Panc1 (cell line): ENCODE measurements at regions not wholly inside any gene's neighbourhood (a gene's known extent, or its start where the extent isn't known, plus 50 kb on each side); places are given as distances from the start of the nearest gene placed in this dataset.

Source experiments
- ATAC-seq: fragments of 200-7000 bp; cut with Tn5 transposase; 2 replicates; pipeline ENCODE4 v1.9.1; 2020; ENCODE audit warnings: mild to moderate bottlenecking, moderate library complexity
- BruUV-seq: library from RNA; stranded (reverse); fragments of 400-500 nt; replicated peaks from 2 replicates; lab custom pipeline; 2021; lab: Mats Ljungman, UMichigan
- CTCF ChIA-PET: fragments of 300-600 bp; sonication (Branson Sonifier 250); formaldehyde crosslinking; loops from one replicate; lab custom pipeline; 2022; ENCODE audit warnings: antibody characterized with exemption; lab: Charles Lee
- POLR2A ChIA-PET: fragments of 300-600 bp; sonication (Branson Sonifier 250); formaldehyde crosslinking; loops from one replicate; lab custom pipeline; 2022; ENCODE audit warnings: antibody characterized with exemption; lab: Charles Lee
- DNase-seq: peaks from one replicate; pipeline ENCODE4 v3.0.0-alpha.2; 2010; ENCODE audit warnings: low read depth, low spot score
- H3K27ac ChIP-seq: 2 replicates; pipeline ENCODE4 v1.5.1; 2011; ENCODE audit warnings: mild to moderate bottlenecking, low read length, inconsistent platforms
- H3K27me3 ChIP-seq: fragments of 200-500 bp; sonication (Bioruptor generic); 2 replicates; pipeline ENCODE4 v1.6.0; 2014; ENCODE audit warnings: low read length, inconsistent platforms; ENCODE audit not compliant: control insufficient read depth, insufficient read depth
- H3K36me3 ChIP-seq: fragments of 200-500 bp; sonication (Bioruptor generic); 2 replicates; pipeline ENCODE4 v1.5.1; 2014; ENCODE audit warnings: inconsistent platforms, mild to moderate bottlenecking, low read length, moderate library complexity; ENCODE audit not compliant: control insufficient read depth, insufficient read depth
- H3K4me1 ChIP-seq: 2 replicates; pipeline ENCODE4 v1.5.1; 2011; ENCODE audit warnings: inconsistent platforms, mild to moderate bottlenecking, low read length, moderate library complexity; ENCODE audit not compliant: control insufficient read depth, insufficient read depth
- H3K4me3 ChIP-seq, 2 experiments: 2 replicates each; pipeline ENCODE4 v1.5.1; 2011 to 2012; ENCODE audit warnings: low read depth in 2 of 2, low read length in 2 of 2, mild to moderate bottlenecking in 2 of 2, inconsistent platforms in 1 of 2, moderate library complexity in 1 of 2
- H3K9me3 ChIP-seq: fragments of 200-500 bp; sonication (Bioruptor generic); 2 replicates; pipeline ENCODE4 v1.5.1; 2014; ENCODE audit warnings: low read depth, mild to moderate bottlenecking, inconsistent platforms, low read length, moderate library complexity; ENCODE audit not compliant: control insufficient read depth, insufficient read depth
- POLR2AphosphoS5 ChIP-seq: IDR thresholded peaks from 2 replicates; pipeline ENCODE4 v1.6.1; 2012; ENCODE audit warnings: mild to moderate bottlenecking, low read depth, low read length, moderate library complexity
- SIN3A ChIP-seq: IDR thresholded peaks from 2 replicates; pipeline ENCODE4 v1.6.1; 2012; ENCODE audit warnings: low read depth, mild to moderate bottlenecking, low read length, moderate library complexity, borderline replicate concordance; ENCODE audit not compliant: insufficient read depth
- TCF7L2 ChIP-seq: IDR thresholded peaks from 2 replicates; pipeline ENCODE4 v1.6.1; 2011; ENCODE audit warnings: mild to moderate bottlenecking, low read depth, low read length, inconsistent platforms
- in situ Hi-C: cut with HindIII; loops from 2 replicates; pipeline ENCODE4 v1.10.0; 2016; ENCODE audit warnings: low sequenced_read_pairs, low pct_unique_long_range_greater_than_20kb
- intact Hi-C: fragments of 100-400 bp; cut with micrococcal nuclease; formaldehyde crosslinking; loops from one replicate; pipeline ENCODE4 v1.10.0; 2022; ENCODE audit not compliant: unreplicated experiment
- TF ChIP-seq, protein P1 (sequence below): fragments of 450-650 bp; IDR thresholded peaks from 2 replicates; pipeline ENCODE4 v1.5.1; 2017; ENCODE audit warnings: mild to moderate bottlenecking
- TF ChIP-seq, protein P2 (sequence below), 2 experiments: IDR thresholded peaks; 2 replicates each; pipeline ENCODE4 v1.6.1; 2011 to 2012; ENCODE audit warnings: low read depth in 2 of 2, control low read depth in 1 of 2, low read length in 1 of 2, mild to moderate bottlenecking in 1 of 2, moderate library complexity in 1 of 2; ENCODE audit not compliant: insufficient read depth in 1 of 2

DNA sequence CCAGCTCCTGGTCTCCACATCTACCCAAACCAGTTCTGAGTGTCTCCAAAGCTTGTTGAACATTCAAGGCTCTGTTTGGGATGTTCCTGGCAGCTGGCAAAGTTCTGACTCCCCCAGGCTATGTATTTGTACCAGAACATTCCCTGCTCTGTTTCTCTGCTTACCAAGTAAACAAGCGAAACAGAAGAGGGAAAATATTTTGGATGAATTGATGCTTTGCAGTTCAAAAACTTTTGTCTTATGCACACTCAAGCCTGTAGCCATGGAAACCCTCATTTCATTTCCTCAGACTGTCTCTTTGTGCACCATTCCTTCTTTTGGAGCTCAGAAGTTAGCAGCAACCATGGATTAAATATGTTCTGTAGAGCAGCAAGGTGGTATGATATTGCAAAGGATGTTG, 145.8 kb downstream of the ACTL7B start:
- Histone ChIP-seq H3K4me3 (no peak overlapping the region), H3K9me3 (no peaks in the 10 kb centered on the region), H3K27ac (no peak overlapping the region), H3K27me3 (no peaks in the 10 kb centered on the region), H3K36me3 (no peaks in the 10 kb centered on the region), H3K4me1 (no peaks in the 10 kb centered on the region)
- intact Hi-C loops (no loop called here), in situ Hi-C loops (no loop called here)
- CTCF ChIA-PET: no interaction called here
- ATAC-seq: no peak
- DNase-seq: no peak
- TF ChIP-seq TCF7L2 (no peak), SIN3A (no peak), POLR2AphosphoS5 (no peak)
- TF ChIP-seq, protein P1, sequence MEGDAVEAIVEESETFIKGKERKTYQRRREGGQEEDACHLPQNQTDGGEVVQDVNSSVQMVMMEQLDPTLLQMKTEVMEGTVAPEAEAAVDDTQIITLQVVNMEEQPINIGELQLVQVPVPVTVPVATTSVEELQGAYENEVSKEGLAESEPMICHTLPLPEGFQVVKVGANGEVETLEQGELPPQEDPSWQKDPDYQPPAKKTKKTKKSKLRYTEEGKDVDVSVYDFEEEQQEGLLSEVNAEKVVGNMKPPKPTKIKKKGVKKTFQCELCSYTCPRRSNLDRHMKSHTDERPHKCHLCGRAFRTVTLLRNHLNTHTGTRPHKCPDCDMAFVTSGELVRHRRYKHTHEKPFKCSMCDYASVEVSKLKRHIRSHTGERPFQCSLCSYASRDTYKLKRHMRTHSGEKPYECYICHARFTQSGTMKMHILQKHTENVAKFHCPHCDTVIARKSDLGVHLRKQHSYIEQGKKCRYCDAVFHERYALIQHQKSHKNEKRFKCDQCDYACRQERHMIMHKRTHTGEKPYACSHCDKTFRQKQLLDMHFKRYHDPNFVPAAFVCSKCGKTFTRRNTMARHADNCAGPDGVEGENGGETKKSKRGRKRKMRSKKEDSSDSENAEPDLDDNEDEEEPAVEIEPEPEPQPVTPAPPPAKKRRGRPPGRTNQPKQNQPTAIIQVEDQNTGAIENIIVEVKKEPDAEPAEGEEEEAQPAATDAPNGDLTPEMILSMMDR: no peak
- TF ChIP-seq, protein P2, sequence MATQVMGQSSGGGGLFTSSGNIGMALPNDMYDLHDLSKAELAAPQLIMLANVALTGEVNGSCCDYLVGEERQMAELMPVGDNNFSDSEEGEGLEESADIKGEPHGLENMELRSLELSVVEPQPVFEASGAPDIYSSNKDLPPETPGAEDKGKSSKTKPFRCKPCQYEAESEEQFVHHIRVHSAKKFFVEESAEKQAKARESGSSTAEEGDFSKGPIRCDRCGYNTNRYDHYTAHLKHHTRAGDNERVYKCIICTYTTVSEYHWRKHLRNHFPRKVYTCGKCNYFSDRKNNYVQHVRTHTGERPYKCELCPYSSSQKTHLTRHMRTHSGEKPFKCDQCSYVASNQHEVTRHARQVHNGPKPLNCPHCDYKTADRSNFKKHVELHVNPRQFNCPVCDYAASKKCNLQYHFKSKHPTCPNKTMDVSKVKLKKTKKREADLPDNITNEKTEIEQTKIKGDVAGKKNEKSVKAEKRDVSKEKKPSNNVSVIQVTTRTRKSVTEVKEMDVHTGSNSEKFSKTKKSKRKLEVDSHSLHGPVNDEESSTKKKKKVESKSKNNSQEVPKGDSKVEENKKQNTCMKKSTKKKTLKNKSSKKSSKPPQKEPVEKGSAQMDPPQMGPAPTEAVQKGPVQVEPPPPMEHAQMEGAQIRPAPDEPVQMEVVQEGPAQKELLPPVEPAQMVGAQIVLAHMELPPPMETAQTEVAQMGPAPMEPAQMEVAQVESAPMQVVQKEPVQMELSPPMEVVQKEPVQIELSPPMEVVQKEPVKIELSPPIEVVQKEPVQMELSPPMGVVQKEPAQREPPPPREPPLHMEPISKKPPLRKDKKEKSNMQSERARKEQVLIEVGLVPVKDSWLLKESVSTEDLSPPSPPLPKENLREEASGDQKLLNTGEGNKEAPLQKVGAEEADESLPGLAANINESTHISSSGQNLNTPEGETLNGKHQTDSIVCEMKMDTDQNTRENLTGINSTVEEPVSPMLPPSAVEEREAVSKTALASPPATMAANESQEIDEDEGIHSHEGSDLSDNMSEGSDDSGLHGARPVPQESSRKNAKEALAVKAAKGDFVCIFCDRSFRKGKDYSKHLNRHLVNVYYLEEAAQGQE (IDR thresholded peaks at IDR 0.05; ENCODE audit: insufficient read depth in 1 of 2, low read depth in 2 of 2, low read length in 1 of 2): no peak
- BruUV-seq: no TSS peak
- POLR2A ChIA-PET: no interaction called here

DNA sequence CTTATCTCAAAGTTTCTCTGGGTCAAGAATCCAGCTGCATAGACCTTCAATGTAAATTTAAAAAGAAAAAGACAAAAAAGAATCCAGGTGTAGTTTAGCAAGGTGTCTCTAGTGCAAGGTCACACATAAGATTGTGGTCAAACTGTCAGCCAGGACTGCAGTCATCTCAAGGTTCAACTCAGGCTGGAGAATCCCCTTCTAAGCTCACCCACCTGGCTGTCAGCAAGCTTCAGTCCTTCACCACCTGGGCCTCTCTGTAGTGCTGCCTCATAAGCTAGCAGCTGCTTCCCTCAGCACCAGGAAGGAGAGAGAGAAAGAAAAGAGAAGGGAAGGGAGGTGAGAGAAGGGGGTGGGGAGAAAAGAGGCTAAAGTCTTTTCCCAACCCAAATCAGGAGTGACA, 146.7 kb downstream of the ACTL7B start:
- POLR2A ChIA-PET: no interaction called here

More for the DNA sequence above, 146.7 kb downstream of the ACTL7B start:
- Histone ChIP-seq H3K4me3 (no peak overlapping the region), H3K27ac (no peak overlapping the region), H3K36me3 (no peaks in the 10 kb centered on the region), H3K4me1 (no peaks in the 10 kb centered on the region), H3K9me3 (no peaks in the 10 kb centered on the region), H3K27me3 (no peaks in the 10 kb centered on the region)
- BruUV-seq: no TSS peak
- CTCF ChIA-PET: no interaction called here
- TF ChIP-seq, protein P1: no peak
- TF ChIP-seq TCF7L2: no peak
- TF ChIP-seq, protein P2 (IDR thresholded peaks at IDR 0.05; ENCODE audit: insufficient read depth in 1 of 2, low read depth in 2 of 2, low read length in 1 of 2): no peak
- DNase-seq (no peak), ATAC-seq (no peak)
- intact Hi-C loops: no loop called here
- in situ Hi-C loops: no loop called here
